Fibroblast of mammary gland (primary cell): ENCODE measurements at regions not wholly inside any gene's neighbourhood (a gene's known extent, or its start where the extent isn't known, plus 50 kb on each side); places are given as distances from the start of the nearest gene placed in this dataset.

Experiments
- DNase-seq: peaks from one replicate; pipeline ENCODE4 v3.0.0-alpha.2; 2010; ENCODE audit warnings: low read depth
- H3K4me3 ChIP-seq: 2 replicates; pipeline ENCODE4 v1.5.1; 2011; ENCODE audit warnings: low read depth, mild to moderate bottlenecking, low read length, moderate library complexity; ENCODE audit not compliant: control insufficient read depth
- TF ChIP-seq, protein P1 (sequence below): conservative IDR thresholded peaks from 2 replicates; pipeline ENCODE4 v1.5.1; 2011; ENCODE audit warnings: low read depth, low read length, inconsistent platforms; ENCODE audit not compliant: control insufficient read depth, insufficient read depth

DNA sequence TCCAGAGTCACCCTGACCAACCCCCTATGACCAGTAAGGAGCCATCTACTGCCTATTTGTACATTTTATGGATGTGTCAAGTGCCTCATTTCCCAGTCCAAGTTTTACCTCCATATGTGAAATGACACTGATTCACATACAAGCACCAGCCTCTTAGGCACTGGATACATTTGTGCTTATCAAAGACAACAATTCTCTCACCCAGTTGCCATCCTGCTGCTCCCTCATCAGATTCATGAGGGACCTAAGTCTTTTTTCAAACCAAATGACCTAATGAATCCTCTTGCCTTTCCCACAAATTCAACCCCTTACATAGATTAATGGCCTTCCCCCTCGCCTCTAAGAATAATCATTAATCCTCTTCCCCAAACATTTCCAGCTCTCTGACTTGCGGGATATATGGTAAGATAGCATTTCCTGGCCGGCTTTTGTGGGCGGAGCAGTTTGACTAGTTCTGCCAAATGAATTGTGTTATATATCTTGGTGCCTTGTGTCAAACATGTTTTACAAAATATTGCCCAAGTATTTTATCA is 233.9 kb downstream of the ARAP2 start:
- TF ChIP-seq, protein P1, sequence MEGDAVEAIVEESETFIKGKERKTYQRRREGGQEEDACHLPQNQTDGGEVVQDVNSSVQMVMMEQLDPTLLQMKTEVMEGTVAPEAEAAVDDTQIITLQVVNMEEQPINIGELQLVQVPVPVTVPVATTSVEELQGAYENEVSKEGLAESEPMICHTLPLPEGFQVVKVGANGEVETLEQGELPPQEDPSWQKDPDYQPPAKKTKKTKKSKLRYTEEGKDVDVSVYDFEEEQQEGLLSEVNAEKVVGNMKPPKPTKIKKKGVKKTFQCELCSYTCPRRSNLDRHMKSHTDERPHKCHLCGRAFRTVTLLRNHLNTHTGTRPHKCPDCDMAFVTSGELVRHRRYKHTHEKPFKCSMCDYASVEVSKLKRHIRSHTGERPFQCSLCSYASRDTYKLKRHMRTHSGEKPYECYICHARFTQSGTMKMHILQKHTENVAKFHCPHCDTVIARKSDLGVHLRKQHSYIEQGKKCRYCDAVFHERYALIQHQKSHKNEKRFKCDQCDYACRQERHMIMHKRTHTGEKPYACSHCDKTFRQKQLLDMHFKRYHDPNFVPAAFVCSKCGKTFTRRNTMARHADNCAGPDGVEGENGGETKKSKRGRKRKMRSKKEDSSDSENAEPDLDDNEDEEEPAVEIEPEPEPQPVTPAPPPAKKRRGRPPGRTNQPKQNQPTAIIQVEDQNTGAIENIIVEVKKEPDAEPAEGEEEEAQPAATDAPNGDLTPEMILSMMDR, result no peak
- DNase-seq, result no peak
- no peak overlapping the region for H3K4me3 ChIP-seq

DNA sequence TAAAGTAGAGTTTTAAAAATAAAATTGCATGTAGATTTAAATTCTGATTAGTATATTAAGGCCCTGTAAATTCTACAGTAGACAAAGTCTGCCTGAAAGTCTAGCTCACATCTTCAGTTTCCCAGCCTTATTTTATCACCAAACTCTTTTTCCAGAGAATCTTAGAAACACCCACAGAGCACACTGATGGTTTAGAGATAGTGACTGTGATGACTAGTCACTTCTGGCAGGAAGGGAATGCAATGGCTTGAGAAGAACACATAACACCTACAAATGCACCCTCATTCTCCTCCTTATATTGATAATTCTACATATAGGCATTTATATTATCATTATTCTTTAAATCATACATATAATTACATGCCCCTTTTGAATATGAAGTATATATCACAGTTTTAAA is 232.9 kb downstream of the ARAP2 start:
- no peak overlapping the region for H3K4me3 ChIP-seq
- no peak for DNase-seq
- TF ChIP-seq, protein P1, result no peak

DNA sequence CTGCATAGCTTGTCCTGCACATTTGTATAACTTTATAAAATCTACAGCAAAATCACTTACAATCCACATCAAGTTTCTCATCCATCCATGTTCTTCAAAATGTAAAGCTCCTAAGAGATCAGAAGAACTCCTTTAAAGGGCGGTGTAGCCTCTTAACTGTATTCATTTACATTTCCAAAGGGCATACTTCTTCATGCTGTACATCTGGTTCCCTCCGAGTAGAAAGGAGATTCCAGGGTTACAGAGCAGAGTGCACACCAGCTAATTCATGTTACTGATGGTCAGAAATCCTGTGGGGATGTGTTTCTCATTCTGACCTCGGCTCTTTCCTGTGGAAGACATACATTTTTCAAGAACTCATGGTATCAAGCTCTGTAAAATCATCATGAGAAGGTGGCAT is 231.8 kb downstream of the ARAP2 start:
- H3K4me3 ChIP-seq, result no peak overlapping the region
- TF ChIP-seq, protein P1, result no peak
- no peak for DNase-seq

DNA sequence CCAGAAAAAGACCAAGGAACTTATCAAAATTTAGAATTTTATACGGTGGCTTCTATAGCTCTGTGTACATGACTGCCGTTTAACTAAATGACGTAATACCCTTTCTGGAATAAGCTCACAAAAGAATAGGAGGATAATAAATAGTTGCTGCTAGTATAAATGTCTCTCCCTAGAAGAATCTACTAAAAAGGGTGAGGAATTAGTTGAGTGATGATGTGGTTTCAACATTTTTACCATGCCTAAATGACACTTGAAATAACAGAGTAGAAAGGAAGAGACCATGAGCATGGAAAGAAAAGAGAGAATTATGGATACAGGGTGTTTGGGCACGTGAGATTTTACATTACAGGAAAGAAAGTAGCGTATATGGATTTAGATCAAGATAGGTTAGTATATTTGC is 231.1 kb downstream of the ARAP2 start:
- TF ChIP-seq, protein P1, result no peak
- DNase-seq, result no peak
- no peak overlapping the region for H3K4me3 ChIP-seq
